ENCODE measurements at regions not wholly inside any gene's neighbourhood (a gene's known extent, or its start where the extent isn't known, plus 50 kb on each side); places are given as distances from the start of the nearest gene placed in this dataset.

GRCh38 chr12:67873355-67873754, 115.9 kb upstream of the IFNG-AS1 start:
- H3K36me3 ChIP-seq = no peaks in the 10 kb centered on the region
- H3K4me1 ChIP-seq = no peaks in the 10 kb centered on the region
- intact Hi-C loops (cut with DNase I; ENCODE audit: low total_unique reads) = no loop called here
- TF ChIP-seq CTCF (IDR thresholded peaks at IDR 0.05 in 8 of 11, conservative IDR thresholded peaks at IDR 0.05 in 3 of 11) (no peak), POLR2AphosphoS5 (IDR thresholded peaks at IDR 0.05) (no peak)
- H3K4me3 ChIP-seq = no peak overlapping the region
- 68 to 89% (median 82%) methylated on average over 1 of the region's 1 CpG for WGBS, 5 donors
- no peak overlapping the region for H3K27ac ChIP-seq
- DNase-seq = no peak
- no peaks in the 10 kb centered on the region for H3K9me3 ChIP-seq
- no peaks in the 10 kb centered on the region for H3K27me3 ChIP-seq (replicated peaks in 1 of 7)

- Histone ChIP-seq H3K36me3 (no peaks in the 10 kb centered on the region), H3K4me3 (no peak overlapping the region), H3K27me3 (replicated peaks in 1 of 7) (no peaks in the 10 kb centered on the region), H3K9me3 (no peaks in the 10 kb centered on the region), H3K4me1 (no peaks in the 10 kb centered on the region), H3K27ac (no peak overlapping the region)
- no peak for DNase-seq
- TF ChIP-seq POLR2AphosphoS5 (IDR thresholded peaks at IDR 0.05) = no peak
- TF ChIP-seq POLR2A (IDR thresholded peaks at IDR 0.05) = no peak
- TF ChIP-seq CTCF (IDR thresholded peaks at IDR 0.05 in 8 of 11, conservative IDR thresholded peaks at IDR 0.05 in 3 of 11) = no peak
- intact Hi-C loops (cut with DNase I; ENCODE audit: low total_unique reads) = no loop called here
Observed at GRCh38 chr12:67876305-67876915, 112.8 kb upstream of the IFNG-AS1 start.

GRCh38 chr12:67877727-67878126, 111.5 kb upstream of the IFNG-AS1 start:
- TF ChIP-seq POLR2AphosphoS5 (IDR thresholded peaks at IDR 0.05) (no peak), CTCF (IDR thresholded peaks at IDR 0.05 in 8 of 11, conservative IDR thresholded peaks at IDR 0.05 in 3 of 11) (no peak), POLR2A (IDR thresholded peaks at IDR 0.05) (no peak)
- H3K27me3 ChIP-seq (replicated peaks in 1 of 7) = no peaks in the 10 kb centered on the region
- H3K4me3 ChIP-seq = no peak overlapping the region
- intact Hi-C loops (cut with DNase I; ENCODE audit: low total_unique reads) = no loop called here
- WGBS, 5 donors = 87 to 95% (median 94%) methylated on average over 3 of the region's 3 CpGs
- H3K36me3 ChIP-seq = no peaks in the 10 kb centered on the region
- DNase-seq = no peak
- H3K4me1 ChIP-seq = no peaks in the 10 kb centered on the region
- no peaks in the 10 kb centered on the region for H3K9me3 ChIP-seq
- H3K27ac ChIP-seq = no peak overlapping the region

- intact Hi-C loops (cut with DNase I; ENCODE audit: low total_unique reads) = no loop called here
- no peaks in the 10 kb centered on the region for H3K27me3 ChIP-seq (replicated peaks in 1 of 7)
- H3K4me1 ChIP-seq = no peaks in the 10 kb centered on the region
- 80 to 92% (median 85%) methylated on average over 5 of the region's 5 CpGs for WGBS, 5 donors
- DNase-seq = no peak
- TF ChIP-seq CTCF (IDR thresholded peaks at IDR 0.05 in 8 of 11, conservative IDR thresholded peaks at IDR 0.05 in 3 of 11) (no peak), POLR2AphosphoS5 (IDR thresholded peaks at IDR 0.05) (no peak)
- no peak overlapping the region for H3K27ac ChIP-seq
- H3K4me3 ChIP-seq = no peak overlapping the region
- no peaks in the 10 kb centered on the region for H3K9me3 ChIP-seq
- H3K36me3 ChIP-seq = no peaks in the 10 kb centered on the region
Observed at GRCh38 chr12:67879937-67880336, 109.3 kb upstream of the IFNG-AS1 start.

All from spleen (tissue), 11 donors.